Panc1 (cell line): ENCODE measurements at regions not wholly inside any gene's neighbourhood (a gene's known extent, or its start where the extent isn't known, plus 50 kb on each side); places are given as distances from the start of the nearest gene placed in this dataset.

Experiments
- ATAC-seq: fragments of 200-7000 bp; cut with Tn5 transposase; 2 replicates; pipeline ENCODE4 v1.9.1; 2020; ENCODE audit warnings: mild to moderate bottlenecking, moderate library complexity
- BruUV-seq: library from RNA; stranded (reverse); fragments of 400-500 nt; replicated peaks from 2 replicates; lab custom pipeline; 2021; lab: Mats Ljungman, UMichigan
- CTCF ChIA-PET: fragments of 300-600 bp; sonication (Branson Sonifier 250); formaldehyde crosslinking; loops from one replicate; lab custom pipeline; 2022; ENCODE audit warnings: antibody characterized with exemption; lab: Charles Lee
- POLR2A ChIA-PET: fragments of 300-600 bp; sonication (Branson Sonifier 250); formaldehyde crosslinking; loops from one replicate; lab custom pipeline; 2022; ENCODE audit warnings: antibody characterized with exemption; lab: Charles Lee
- DNase-seq: peaks from one replicate; pipeline ENCODE4 v3.0.0-alpha.2; 2010; ENCODE audit warnings: low read depth, low spot score
- H3K27ac ChIP-seq: 2 replicates; pipeline ENCODE4 v1.5.1; 2011; ENCODE audit warnings: mild to moderate bottlenecking, low read length, inconsistent platforms
- H3K27me3 ChIP-seq: fragments of 200-500 bp; sonication (Bioruptor generic); 2 replicates; pipeline ENCODE4 v1.6.0; 2014; ENCODE audit warnings: low read length, inconsistent platforms; ENCODE audit not compliant: control insufficient read depth, insufficient read depth
- H3K36me3 ChIP-seq: fragments of 200-500 bp; sonication (Bioruptor generic); 2 replicates; pipeline ENCODE4 v1.5.1; 2014; ENCODE audit warnings: inconsistent platforms, mild to moderate bottlenecking, low read length, moderate library complexity; ENCODE audit not compliant: control insufficient read depth, insufficient read depth
- H3K4me1 ChIP-seq: 2 replicates; pipeline ENCODE4 v1.5.1; 2011; ENCODE audit warnings: inconsistent platforms, mild to moderate bottlenecking, low read length, moderate library complexity; ENCODE audit not compliant: control insufficient read depth, insufficient read depth
- H3K4me3 ChIP-seq, 2 experiments: 2 replicates each; pipeline ENCODE4 v1.5.1; 2011 to 2012; ENCODE audit warnings: low read depth in 2 of 2, low read length in 2 of 2, mild to moderate bottlenecking in 2 of 2, inconsistent platforms in 1 of 2, moderate library complexity in 1 of 2
- H3K9me3 ChIP-seq: fragments of 200-500 bp; sonication (Bioruptor generic); 2 replicates; pipeline ENCODE4 v1.5.1; 2014; ENCODE audit warnings: low read depth, mild to moderate bottlenecking, inconsistent platforms, low read length, moderate library complexity; ENCODE audit not compliant: control insufficient read depth, insufficient read depth
- CTCF ChIP-seq: fragments of 450-650 bp; IDR thresholded peaks from 2 replicates; pipeline ENCODE4 v1.5.1; 2017; ENCODE audit warnings: mild to moderate bottlenecking
- POLR2AphosphoS5 ChIP-seq: IDR thresholded peaks from 2 replicates; pipeline ENCODE4 v1.6.1; 2012; ENCODE audit warnings: mild to moderate bottlenecking, low read depth, low read length, moderate library complexity
- REST ChIP-seq, 2 experiments: IDR thresholded peaks; 2 replicates each; pipeline ENCODE4 v1.6.1; 2011 to 2012; ENCODE audit warnings: low read depth in 2 of 2, control low read depth in 1 of 2, low read length in 1 of 2, mild to moderate bottlenecking in 1 of 2, moderate library complexity in 1 of 2; ENCODE audit not compliant: insufficient read depth in 1 of 2
- SIN3A ChIP-seq: IDR thresholded peaks from 2 replicates; pipeline ENCODE4 v1.6.1; 2012; ENCODE audit warnings: low read depth, mild to moderate bottlenecking, low read length, moderate library complexity, borderline replicate concordance; ENCODE audit not compliant: insufficient read depth
- TCF7L2 ChIP-seq: IDR thresholded peaks from 2 replicates; pipeline ENCODE4 v1.6.1; 2011; ENCODE audit warnings: mild to moderate bottlenecking, low read depth, low read length, inconsistent platforms
- in situ Hi-C: cut with HindIII; loops from 2 replicates; pipeline ENCODE4 v1.10.0; 2016; ENCODE audit warnings: low sequenced_read_pairs, low pct_unique_long_range_greater_than_20kb
- intact Hi-C: fragments of 100-400 bp; cut with micrococcal nuclease; formaldehyde crosslinking; loops from one replicate; pipeline ENCODE4 v1.10.0; 2022; ENCODE audit not compliant: unreplicated experiment

GRCh38 chr4:43766648-43767047 lies 682.0 kb downstream of the KCTD8 start:
- Histone ChIP-seq H3K9me3 (no peaks in the 10 kb centered on the region), H3K27me3 (no peaks in the 10 kb centered on the region), H3K4me3 (no peak overlapping the region), H3K36me3 (no peaks in the 10 kb centered on the region), H3K27ac (no peak overlapping the region), H3K4me1 (no peaks in the 10 kb centered on the region)
- CTCF ChIA-PET: no interaction called here
- no peak for DNase-seq
- no peak for ATAC-seq
- intact Hi-C loops (no loop called here), in situ Hi-C loops (no loop called here)
- TF ChIP-seq TCF7L2 (no peak), REST (IDR thresholded peaks at IDR 0.05; ENCODE audit: insufficient read depth in 1 of 2, low read depth in 2 of 2, low read length in 1 of 2) (no peak), POLR2AphosphoS5 (no peak), CTCF (no peak), SIN3A (no peak)
- no TSS peak for BruUV-seq
- POLR2A ChIA-PET: no interaction called here

GRCh38 chr4:43776371-43776770 lies 672.2 kb downstream of the KCTD8 start:
- DNase-seq: no peak

More at GRCh38 chr4:43776371-43776770, 672.2 kb downstream of the KCTD8 start:
- Histone ChIP-seq H3K4me3 (no peak overlapping the region), H3K36me3 (no peaks in the 10 kb centered on the region), H3K27ac (no peak overlapping the region), H3K27me3 (no peaks in the 10 kb centered on the region), H3K4me1 (no peaks in the 10 kb centered on the region), H3K9me3 (no peaks in the 10 kb centered on the region)
- no TSS peak for BruUV-seq
- intact Hi-C loops (loop anchor here (10.0 kb wide), 1 partner anchor 648 kb away; no protein-coding TSS in a partner anchor), in situ Hi-C loops (no loop called here)
- ChIA-PET POLR2A (no interaction called here), CTCF (no interaction called here)
- no peak for TF ChIP-seq CTCF
- no peak for TF ChIP-seq TCF7L2
- no peak for TF ChIP-seq REST (IDR thresholded peaks at IDR 0.05; ENCODE audit: insufficient read depth in 1 of 2, low read depth in 2 of 2, low read length in 1 of 2)
- no peak for TF ChIP-seq SIN3A
- no peak for TF ChIP-seq POLR2AphosphoS5
- ATAC-seq: no peak
